Cardiac septum (tissue), 1 donor: ENCODE measurements at regions not wholly inside any gene's neighbourhood (a gene's known extent, or its start where the extent isn't known, plus 50 kb on each side); places are given as distances from the start of the nearest gene placed in this dataset.

Experiments used
- DNase-seq: peaks from one replicate; pipeline ENCODE4 v3.0.0-alpha.2; 2020; ENCODE audit warnings: low spot score
- intact Hi-C: fragments of 100-400 bp; cut with DNase I; formaldehyde crosslinking; loops from one replicate; pipeline ENCODE4 v1.14.0; 2022
- donor health status: DM: no; HTN: no; CAD: no.

DNA sequence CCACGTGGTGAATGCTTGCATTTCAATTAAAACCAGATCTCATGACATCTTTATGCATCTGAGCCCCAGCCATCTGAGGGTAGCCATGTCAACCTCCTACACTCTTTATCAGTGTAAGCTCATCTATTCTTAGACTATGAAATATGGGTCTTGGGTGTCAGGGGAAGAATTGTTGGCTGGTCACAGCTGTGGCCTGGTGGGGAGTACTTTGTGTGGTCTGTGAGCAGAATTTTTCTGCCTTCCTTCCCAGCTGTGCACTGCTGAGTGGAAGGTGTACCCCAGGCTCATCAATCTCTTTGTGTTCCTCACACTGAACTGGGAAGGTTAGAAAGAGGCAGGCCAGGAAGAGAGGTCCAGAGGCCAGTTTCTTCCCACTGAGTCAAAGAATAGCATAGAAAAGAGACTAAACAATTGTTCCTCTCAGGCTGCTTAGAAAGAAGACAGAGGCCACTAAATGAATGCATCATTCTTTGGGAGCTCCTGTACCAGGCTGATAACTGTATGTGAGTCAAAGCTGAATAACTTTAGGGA is 202.7 kb upstream of the RGMB start:
- intact Hi-C loops, result no loop called here
- no peak for DNase-seq

- intact Hi-C loops, result no loop called here
Measured at GRCh38 chr5:98573834-98574320, 199.6 kb upstream of the RGMB start.

DNA sequence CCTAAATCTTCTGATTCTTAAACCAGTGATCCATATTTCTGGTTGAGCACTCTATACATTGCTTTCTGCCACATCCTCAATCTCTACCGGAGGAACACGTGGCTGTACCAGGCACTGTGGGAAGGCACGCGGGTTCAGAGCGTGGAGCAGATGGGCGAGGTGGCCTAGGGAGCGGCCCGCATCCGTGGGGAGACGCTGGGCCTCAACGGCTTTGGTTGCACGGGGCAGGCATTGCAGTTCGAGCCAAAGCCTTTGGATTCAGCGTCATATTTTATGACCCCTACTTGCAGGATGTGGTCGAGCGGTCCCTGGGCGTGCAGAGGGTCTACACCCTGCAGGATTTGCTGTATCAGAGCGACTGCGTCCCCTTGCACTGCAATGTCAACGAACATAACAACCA is 197.2 kb upstream of the RGMB start:
- DNase-seq, result no peak
- intact Hi-C loops, result no loop called here

More at GRCh38 chr5:98573834-98574320, 199.6 kb upstream of the RGMB start:
- no peak for DNase-seq

DNA sequence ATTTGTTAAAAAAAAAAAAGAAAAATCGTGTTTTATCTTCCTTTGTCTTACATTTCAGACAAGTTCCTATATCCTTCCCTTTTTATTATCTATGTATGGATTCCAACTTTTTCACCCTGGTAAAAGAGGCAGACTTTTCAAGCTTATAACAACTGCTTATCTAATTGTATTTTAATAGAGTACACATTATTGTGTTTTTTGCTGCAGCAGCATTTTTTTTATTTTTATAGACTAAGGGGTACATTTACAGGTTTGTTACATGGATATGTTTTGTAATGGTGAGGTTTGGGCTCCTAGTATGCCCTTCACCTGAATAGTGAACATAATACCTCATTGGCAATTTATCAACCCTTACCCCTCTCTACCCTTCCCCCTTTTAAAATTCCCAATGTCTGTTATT is 195.0 kb upstream of the RGMB start:
- no peak for DNase-seq
- intact Hi-C loops, result no loop called here

- no peak for DNase-seq
- intact Hi-C loops, result no loop called here
Measured at GRCh38 chr5:98581112-98581997, 192.1 kb upstream of the RGMB start.

DNA sequence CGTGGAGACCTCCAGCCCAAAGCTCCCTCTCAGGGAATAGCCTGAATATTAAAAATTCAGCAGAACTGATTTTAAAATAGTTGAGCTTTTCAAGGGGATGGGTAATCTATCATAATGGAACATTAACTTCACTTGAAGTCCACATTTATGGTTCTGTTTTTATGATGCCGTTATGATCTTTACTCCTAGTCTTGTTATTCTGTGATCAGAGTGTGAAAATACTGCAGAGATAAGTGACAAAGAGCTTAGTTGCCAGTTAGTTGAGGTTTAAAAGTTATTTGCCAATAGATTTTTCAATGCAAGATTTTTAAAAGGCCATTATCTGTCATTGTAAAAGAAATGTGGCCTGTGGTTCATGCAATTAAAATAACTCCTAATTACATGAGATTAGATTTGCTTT is 189.9 kb upstream of the RGMB start:
- intact Hi-C loops, result no loop called here
- no peak for DNase-seq

DNA sequence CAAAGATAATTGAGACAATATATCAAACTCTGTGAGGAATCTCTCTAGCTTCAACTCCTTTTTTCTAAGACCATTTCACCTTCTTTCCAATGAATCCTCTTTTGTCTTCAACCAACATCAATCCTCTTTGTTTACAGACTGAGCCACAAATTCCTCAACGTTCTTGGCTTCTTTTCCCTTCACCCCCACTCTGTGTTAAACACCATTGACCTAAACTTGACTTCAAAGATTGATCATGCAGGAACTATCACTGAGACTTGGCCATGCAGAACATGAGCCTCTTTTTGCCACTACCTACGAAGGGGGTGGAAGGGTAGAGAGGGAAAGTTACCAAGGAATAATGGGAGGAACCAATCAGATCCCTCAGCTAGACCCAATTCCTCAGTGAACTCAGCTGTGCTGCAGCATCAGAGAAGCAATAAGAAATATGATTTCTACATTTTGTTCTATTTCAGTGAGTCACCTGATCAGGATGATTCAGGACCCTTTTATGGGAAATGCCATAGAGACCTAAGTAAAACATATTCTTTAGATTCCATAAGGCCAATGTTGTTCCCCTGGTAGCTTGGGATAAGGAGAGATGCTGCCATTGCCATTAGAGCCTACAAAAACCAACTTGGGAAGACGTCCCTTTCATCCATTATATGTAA is 187.7 kb upstream of the RGMB start:
- DNase-seq, result no peak
- intact Hi-C loops, result no loop called here

GRCh38 chr5:98586581-98586980 is 186.9 kb upstream of the RGMB start:
- intact Hi-C loops, result no loop called here

DNA sequence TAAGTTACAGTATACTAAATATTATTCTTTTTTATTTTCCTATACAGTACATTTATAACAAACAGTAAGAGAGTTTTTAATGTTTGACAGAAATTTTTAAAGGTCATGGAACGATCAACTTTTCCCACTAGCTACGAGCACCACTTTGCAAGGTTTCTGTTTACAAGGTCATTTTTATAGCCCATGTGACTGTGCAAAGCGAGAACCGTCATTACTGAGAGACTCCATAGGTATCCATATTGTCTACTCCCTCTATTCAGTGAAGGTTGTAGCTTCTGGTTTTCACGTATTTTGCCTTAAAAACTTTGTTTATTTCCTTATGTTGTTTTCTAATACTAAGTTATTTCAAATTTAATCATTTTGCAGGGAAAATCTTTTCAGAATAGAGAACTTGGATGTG is 186.3 kb upstream of the RGMB start:
- intact Hi-C loops, result no loop called here
- DNase-seq, result no peak

More at GRCh38 chr5:98586581-98586980, 186.9 kb upstream of the RGMB start:
- no peak for DNase-seq

- DNase-seq, result no peak
- intact Hi-C loops, result no loop called here
Measured at GRCh38 chr5:98588215-98588614, 185.2 kb upstream of the RGMB start.

- intact Hi-C loops, result no loop called here
- no peak for DNase-seq
Measured at GRCh38 chr5:98593418-98593817, 180.0 kb upstream of the RGMB start.

GRCh38 chr5:98594098-98594497 is 179.4 kb upstream of the RGMB start:
- no peak for DNase-seq
- intact Hi-C loops, result no loop called here

DNA sequence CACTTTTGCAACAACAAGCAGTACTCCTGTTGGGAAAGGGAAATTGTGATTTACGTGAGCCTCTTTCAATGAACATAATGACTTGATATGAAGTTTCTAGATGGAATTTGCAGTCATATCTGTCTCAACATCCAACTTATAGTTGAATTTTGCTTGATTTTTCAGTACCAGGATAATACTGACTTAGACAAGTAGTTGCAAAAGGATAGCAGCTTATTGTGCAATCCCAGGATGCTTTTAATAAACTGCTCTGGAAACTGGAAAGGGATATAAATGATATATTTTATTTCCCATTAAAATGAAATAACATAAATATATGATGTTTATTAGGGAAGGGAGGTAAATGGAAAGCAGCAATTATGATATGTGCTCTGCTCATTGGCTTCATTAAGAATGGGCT is 174.4 kb upstream of the RGMB start:
- intact Hi-C loops, result no loop called here
- no peak for DNase-seq

GRCh38 chr5:98602534-98603112 is 170.8 kb upstream of the RGMB start:
- DNase-seq, result no peak
- intact Hi-C loops, result no loop called here

DNA sequence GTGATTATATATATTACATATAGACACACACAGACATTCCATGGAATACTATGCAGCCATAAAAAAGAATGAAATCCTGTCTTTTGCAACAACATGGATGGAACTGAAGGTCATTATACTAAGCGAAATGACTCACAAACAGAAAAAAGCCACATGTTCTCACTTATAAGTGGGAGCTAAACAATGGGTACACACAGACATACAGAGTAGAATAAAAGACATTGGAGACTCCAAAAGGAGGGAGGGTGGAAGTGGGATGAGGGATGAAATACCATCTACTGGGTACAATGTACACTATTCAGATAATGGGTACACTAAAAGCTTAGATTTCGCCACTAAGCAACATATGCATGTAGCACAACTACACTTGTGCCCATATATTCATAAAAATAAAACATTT is 170.0 kb upstream of the RGMB start:
- no peak for DNase-seq
- intact Hi-C loops, result no loop called here

GRCh38 chr5:98604301-98604700 is 169.2 kb upstream of the RGMB start:
- intact Hi-C loops, result no loop called here
- no peak for DNase-seq

- intact Hi-C loops, result no loop called here
- DNase-seq, result no peak
Measured at GRCh38 chr5:98604721-98605425, 168.6 kb upstream of the RGMB start.

DNA sequence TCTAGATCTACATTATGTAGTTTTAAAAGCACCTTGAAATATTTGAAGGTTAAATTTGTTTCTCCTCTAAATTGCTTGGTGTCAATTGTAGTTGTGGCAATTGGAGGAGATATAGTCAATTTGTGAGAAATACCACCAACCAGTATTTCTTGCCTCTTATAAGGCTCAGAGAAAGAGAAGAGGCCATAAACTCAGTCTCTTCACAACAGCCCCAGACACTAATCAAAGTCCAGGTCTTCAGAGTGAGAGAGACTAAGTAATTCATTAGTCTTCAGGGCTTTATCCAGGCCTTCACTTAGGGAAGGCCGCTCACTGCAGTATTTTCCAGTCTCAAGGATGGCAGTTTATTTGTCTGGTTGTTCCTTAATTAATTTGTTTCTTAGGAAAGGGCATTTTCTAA is 168.0 kb upstream of the RGMB start:
- no peak for DNase-seq
- intact Hi-C loops, result no loop called here

DNA sequence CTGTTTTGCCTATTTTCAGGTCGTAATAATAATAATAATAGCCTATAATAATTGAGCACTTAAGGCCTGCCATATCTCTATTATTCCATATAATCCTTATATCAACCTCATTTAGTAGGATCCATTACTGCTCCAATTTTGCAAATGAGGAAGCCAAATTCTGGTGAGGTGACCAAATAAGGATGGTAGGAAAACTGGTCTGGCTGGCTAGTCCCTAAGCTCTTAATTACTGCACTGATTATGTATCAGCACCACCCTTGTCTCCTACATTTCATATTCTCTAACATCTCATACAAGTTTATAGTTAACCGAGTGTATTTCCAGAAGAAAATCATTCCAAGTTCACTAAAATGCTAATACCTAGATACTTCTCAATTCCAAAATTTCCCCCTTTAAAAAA is 166.5 kb upstream of the RGMB start:
- DNase-seq, result no peak
- intact Hi-C loops, result no loop called here

GRCh38 chr5:98608052-98608451 is 165.4 kb upstream of the RGMB start:
- DNase-seq, result no peak
- intact Hi-C loops, result no loop called here
